ENCODE measurements at regions not wholly inside any gene's neighbourhood (a gene's known extent, or its start where the extent isn't known, plus 50 kb on each side); places are given as distances from the start of the nearest gene placed in this dataset.
"Not testable (repeated sequence)": the region's sequence is repeated elsewhere in the genome, so short reads cannot be mapped to it uniquely, and the experiment has no call there.

DNA sequence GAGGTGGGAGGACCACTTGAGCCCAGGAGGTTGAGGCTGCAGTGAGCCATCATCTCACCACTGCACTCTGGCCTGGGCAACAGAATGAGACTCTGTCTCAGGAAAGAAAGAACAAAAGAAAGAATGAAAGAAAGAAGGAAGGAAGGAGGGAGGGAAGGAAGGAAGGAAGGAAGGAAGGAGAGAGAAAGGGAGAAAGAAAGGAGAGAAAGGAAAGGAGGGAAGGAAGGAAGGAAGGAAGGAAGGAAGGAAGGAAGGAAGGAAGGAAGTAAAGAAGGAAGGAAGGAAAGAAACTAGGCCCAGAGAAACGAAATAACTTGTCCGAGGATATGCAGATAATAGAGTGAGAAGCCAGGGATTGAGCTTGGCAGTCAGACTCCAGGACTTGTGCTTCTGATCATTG, 102.1 kb downstream of the SKIDA1 start:
- Histone ChIP-seq H3K27me3 (no peaks in the 10 kb centered on the region), H3K36me3 (ENCODE audit: low read depth, missing control alignments) (no peaks in the 10 kb centered on the region), H3K4me1 (no peaks in the 10 kb centered on the region), H3K4me3 (no peak overlapping the region), H3K9me3 (no peaks in the 10 kb centered on the region), H3K27ac (no peak overlapping the region)
- TF ChIP-seq, protein P1, sequence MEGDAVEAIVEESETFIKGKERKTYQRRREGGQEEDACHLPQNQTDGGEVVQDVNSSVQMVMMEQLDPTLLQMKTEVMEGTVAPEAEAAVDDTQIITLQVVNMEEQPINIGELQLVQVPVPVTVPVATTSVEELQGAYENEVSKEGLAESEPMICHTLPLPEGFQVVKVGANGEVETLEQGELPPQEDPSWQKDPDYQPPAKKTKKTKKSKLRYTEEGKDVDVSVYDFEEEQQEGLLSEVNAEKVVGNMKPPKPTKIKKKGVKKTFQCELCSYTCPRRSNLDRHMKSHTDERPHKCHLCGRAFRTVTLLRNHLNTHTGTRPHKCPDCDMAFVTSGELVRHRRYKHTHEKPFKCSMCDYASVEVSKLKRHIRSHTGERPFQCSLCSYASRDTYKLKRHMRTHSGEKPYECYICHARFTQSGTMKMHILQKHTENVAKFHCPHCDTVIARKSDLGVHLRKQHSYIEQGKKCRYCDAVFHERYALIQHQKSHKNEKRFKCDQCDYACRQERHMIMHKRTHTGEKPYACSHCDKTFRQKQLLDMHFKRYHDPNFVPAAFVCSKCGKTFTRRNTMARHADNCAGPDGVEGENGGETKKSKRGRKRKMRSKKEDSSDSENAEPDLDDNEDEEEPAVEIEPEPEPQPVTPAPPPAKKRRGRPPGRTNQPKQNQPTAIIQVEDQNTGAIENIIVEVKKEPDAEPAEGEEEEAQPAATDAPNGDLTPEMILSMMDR (IDR thresholded peaks at IDR 0.05): no peak
- no peak for TF ChIP-seq POLR2A (IDR thresholded peaks at IDR 0.05)
- intact Hi-C loops (cut with DNase I; ENCODE audit: low total_unique reads): no loop called here
- no peak for DNase-seq
- whole genome bisulfite sequencing, 2 donors: 81 to 85% methylated on average over 2 of the region's 2 CpGs

DNA sequence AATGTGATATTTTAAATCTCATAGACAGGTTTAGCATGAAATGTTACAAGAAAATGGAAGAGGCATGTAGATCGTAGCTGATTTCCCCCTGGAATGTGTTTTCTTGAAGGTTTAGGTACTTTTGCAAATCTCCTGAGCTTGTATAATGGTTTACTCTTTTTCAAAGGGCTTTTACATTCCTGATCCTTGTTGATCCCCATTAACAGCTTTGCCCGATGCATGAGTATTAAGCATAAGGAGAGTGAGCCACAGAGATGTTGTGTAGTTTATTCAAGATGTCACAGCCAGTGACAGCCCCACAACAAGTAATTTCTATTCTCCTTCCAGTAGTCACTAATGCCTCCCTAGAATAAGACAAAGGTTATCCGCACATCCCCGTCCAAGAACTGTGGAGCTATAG, 103.7 kb downstream of the SKIDA1 start:
- TF ChIP-seq, protein P1 (IDR thresholded peaks at IDR 0.05): no peak
- no peak for TF ChIP-seq POLR2A (IDR thresholded peaks at IDR 0.05)
- H3K4me1 ChIP-seq: no peaks in the 10 kb centered on the region
- intact Hi-C loops (cut with DNase I; ENCODE audit: low total_unique reads): no loop called here

DNA sequence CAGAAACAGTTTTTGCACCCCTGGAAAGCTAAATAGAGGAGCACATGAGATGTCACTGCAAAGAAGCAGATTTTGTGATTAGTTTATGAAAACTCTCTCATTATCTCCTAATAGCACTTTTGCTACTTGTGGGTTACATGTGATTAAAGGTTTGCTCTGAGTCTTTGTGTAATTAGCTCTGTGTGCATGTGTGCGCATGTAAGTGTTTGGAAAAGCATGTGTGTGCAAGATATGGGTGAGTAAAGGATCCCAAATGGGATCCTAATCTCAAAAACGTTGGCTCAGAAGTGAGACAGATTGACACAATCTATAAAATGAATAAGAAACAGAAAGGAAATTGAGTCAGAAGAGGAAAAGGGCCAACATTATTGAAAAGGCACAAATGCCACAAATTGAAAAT, 104.5 kb downstream of the SKIDA1 start:
- Histone ChIP-seq H3K4me1 (no peaks in the 10 kb centered on the region), H3K4me3 (no peak overlapping the region), H3K27ac (no peak overlapping the region), H3K36me3 (ENCODE audit: low read depth, missing control alignments) (no peaks in the 10 kb centered on the region), H3K27me3 (no peaks in the 10 kb centered on the region), H3K9me3 (no peaks in the 10 kb centered on the region)
- 66 to 74% methylated on average over 2 of the region's 2 CpGs for WGBS, 2 donors
- TF ChIP-seq POLR2A (IDR thresholded peaks at IDR 0.05): no peak
- TF ChIP-seq, protein P1 (IDR thresholded peaks at IDR 0.05): no peak
- intact Hi-C loops (cut with DNase I; ENCODE audit: low total_unique reads): no loop called here
- DNase-seq: no peak

More for the DNA sequence above, 103.7 kb downstream of the SKIDA1 start:
- no peak overlapping the region for H3K4me3 ChIP-seq
- no peak for DNase-seq
- 92 to 98% methylated on average over 4 of the region's 4 CpGs for WGBS, 2 donors
- H3K36me3 ChIP-seq (ENCODE audit: low read depth, missing control alignments): no peaks in the 10 kb centered on the region
- no peak overlapping the region for H3K27ac ChIP-seq
- H3K9me3 ChIP-seq: no peaks in the 10 kb centered on the region
- H3K27me3 ChIP-seq: no peaks in the 10 kb centered on the region

DNA sequence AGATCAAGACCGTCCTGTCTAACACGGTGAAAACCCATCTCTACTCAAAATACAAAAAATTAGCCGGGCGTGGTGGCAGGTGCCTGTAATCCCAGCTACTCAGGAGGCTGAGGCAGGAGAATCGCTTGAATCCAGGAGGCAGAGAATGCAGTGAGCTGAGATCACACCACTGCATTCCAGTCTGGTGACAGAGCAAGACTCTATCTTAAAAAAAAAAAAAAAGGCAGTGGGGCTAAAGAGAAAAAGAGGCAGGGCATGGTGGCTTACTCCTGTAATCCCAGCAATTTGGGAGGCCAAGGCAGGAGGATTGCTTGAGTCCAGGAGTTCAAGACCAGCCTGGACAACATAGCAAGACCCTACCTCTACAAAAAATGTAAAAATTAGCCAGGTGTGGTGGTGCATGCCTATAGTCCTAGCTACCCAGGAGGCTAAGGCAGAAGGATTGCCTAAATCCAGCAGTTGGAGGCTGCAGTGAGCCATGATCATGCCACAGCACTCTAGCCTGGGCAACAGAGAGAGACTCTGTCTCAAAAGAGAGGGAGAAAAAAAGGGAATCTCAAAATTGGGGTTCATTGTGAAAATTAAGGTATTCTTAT, 106.4 kb downstream of the SKIDA1 start:
- H3K4me3 ChIP-seq; H3K36me3 ChIP-seq (ENCODE audit: low read depth, missing control alignments); H3K9me3 ChIP-seq; H3K27ac ChIP-seq; intact Hi-C loops (cut with DNase I; ENCODE audit: low total_unique reads); DNase-seq; H3K27me3 ChIP-seq; H3K4me1 ChIP-seq: not testable (repeated sequence)
- WGBS, 2 donors: 90 to 95% methylated on average over 5 of the region's 5 CpGs

DNA sequence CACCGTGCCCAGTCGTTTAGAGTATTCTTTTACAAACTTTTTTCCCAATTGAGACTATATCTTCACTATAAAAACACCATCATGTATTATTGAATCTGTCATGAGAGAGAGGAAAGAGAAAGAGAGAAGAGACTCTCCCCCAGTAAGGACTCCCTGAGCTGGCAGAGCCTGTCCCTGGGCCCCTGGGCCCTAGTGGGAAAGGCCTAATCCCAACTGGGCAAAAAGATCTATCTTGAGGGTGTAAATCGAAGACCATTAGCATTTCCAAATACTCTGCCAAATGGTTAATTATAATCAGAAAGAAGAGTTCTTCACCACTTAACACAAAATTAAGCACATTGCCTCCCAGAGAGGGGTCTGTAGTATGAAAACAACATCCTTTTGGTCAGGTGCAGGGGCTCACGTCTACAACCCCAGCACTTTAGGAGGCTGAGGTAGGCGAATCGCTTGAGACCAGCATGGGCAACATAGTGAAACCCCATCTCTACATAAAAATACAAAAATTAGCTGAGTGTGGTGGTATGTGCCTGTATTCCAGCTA, 108.2 kb downstream of the SKIDA1 start:
- intact Hi-C loops (cut with DNase I; ENCODE audit: low total_unique reads): no loop called here
- 87 to 89% methylated on average over 6 of the region's 6 CpGs for WGBS, 2 donors
- DNase-seq: no peak

More for the DNA sequence above, 108.2 kb downstream of the SKIDA1 start:
- TF ChIP-seq POLR2A (IDR thresholded peaks at IDR 0.05): no peak
- TF ChIP-seq, protein P1 (IDR thresholded peaks at IDR 0.05): no peak
- Histone ChIP-seq H3K4me1 (no peaks in the 10 kb centered on the region), H3K9me3 (no peaks in the 10 kb centered on the region), H3K36me3 (ENCODE audit: low read depth, missing control alignments) (no peaks in the 10 kb centered on the region), H3K27me3 (no peaks in the 10 kb centered on the region), H3K27ac (no peak overlapping the region), H3K4me3 (no peak overlapping the region)
